NCI-H2171 (cell line): ENCODE measurements at regions not wholly inside any gene's neighbourhood (a gene's known extent, or its start where the extent isn't known, plus 50 kb on each side); places are given as distances from the start of the nearest gene placed in this dataset.

Experiments used
- DNase-seq: peaks from one replicate; lab custom pipeline; 2025; lab: John Stamatoyannopoulos, UW

DNA sequence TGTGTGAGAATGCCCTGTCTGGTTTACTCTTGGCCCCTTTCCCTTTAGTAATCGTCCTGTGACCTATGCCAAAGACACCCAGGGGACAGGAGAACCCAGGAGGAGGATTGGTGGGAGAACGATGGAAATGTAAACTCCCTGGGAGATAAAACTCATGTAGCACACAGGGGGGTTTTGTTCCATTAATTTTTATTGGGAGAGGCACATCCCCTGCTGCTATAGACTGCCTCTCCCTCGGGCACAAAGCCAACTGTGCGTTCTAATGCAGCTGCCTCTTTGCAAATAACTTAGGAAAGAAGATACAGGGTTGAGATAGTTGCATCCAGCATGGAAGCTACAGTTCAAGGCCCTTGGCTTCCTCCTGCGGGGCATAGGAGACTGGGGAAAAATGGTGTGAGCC is 489.6 kb downstream of the SLC4A3 start:
- DNase-seq: no peak

GRCh38 chr2:220120041-220120440 is 492.6 kb downstream of the SLC4A3 start:
- DNase-seq: no peak

GRCh38 chr2:220123751-220124150 is 496.3 kb downstream of the SLC4A3 start:
- no peak for DNase-seq

DNA sequence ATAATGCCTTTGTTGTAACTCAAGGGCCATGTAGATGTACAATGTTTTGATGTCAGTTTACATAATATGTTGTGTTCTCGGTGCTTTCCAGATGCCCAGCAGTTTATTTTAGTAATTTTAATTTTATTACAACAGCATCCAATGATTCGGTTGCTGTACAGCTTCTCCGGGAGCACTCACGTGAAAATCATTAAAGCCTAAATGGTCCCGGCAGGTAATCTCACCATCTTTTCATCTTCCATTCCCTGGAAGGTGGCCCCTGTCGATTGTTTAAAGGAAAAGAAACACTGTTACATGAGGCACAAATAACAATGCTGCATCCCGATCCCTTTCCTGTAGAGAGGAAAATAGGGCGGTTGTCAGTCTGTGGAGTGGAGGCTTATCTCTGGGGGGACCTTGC is 498.1 kb downstream of the SLC4A3 start:
- no peak for DNase-seq

DNA sequence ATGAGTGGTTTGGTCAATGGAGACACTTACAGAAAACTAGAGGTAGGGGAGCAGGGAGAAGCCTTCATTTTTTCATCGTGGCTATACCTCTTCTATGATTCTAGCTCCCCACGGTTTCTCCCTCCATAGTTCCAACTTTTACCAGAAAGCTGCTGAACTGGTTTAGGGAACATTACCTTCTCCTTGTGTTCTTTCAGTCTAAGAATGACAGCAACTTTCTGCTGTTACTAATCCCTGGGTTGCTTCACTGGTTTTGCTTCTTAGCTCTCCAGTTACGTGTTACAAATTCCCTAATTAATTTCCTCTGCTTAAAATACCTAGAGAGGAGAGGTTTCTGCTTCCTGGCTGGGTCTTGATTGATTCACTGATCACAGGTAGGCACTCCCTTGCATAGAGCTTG is 499.9 kb downstream of the SLC4A3 start:
- DNase-seq: no peak

- DNase-seq: no peak
Observed at GRCh38 chr2:220127876-220128275, 500.4 kb downstream of the SLC4A3 start.

DNA sequence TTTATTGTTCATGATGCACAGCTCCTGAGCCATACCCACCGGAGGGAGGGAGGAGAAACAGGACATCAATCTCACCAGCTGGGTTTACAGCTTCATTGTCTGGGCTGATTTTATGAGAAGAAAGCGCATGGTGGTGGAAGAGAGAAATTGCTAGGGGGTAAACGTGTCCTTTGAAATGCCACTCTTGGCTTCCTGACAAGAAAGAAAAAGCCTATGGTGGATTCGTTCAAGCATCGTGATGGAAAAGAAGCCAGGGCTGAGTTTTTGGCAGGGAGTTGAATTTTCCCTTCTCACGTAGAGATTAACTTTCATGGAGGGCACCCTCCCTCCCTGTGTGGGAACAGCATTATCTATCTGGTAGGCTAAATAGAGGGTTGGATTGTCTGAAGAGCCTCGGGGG is 502.0 kb downstream of the SLC4A3 start:
- no peak for DNase-seq

GRCh38 chr2:220134756-220135534 is 507.5 kb downstream of the SLC4A3 start:
- no peak for DNase-seq

- no peak for DNase-seq
Observed at GRCh38 chr2:220143336-220143735, 515.9 kb downstream of the SLC4A3 start.

DNA sequence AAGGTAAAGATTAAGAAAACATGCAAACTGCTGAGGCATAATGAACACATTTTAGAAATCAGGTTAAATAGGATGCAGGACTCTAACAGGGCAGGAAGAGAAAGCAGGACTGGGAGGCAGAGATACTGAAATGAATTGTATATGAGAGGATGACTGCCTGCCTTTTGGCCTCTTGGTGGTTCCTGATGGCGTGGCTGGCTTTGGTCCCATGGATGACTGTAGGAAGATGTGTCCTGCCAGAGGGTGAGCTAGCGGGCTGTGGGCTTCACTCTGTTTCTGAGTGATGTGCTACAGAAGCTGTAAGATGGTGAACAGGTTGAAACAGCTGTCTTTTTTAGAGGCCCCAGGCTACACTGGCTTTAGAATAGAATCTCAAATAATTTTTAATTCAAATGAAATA is 517.0 kb downstream of the SLC4A3 start:
- no peak for DNase-seq

- DNase-seq: no peak
Observed at GRCh38 chr2:220147161-220148038, 520.0 kb downstream of the SLC4A3 start.

DNA sequence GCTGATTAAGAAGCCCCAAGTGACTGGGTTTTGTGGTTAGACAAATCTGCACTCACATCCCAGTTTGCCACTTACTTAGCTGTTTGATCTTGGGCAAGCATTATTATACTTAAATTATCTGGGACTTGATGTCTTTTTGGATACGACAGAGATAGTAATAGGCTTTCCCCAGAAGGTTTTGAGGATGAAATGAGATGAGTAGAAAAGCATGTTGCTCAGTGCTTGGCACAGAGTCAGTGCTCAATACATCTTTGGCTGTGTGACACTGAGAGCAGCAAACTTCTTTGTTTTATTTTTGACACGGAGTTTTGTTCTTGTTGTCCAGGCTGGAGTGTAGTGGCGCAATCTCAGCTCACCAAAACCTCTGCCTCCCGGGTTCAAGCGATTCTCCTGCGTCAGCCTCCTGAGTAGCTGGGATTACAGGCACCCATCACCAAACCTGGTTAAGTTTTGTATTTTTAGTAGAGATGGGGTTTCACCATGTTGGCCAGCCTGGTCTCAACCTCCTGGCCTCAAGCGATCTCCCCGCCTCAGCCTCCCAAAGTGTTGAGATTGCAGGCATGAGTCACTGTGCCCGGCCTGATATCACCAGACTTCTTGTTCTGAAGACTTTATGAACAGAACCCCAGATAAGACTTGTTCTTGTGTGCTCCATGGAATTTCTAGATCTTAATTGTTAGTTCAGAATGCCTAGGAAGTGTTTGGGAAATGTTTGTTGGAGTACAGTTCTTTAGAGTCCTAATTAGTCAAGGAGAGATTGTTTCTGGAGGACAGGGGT is 521.2 kb downstream of the SLC4A3 start:
- DNase-seq: no peak

DNA sequence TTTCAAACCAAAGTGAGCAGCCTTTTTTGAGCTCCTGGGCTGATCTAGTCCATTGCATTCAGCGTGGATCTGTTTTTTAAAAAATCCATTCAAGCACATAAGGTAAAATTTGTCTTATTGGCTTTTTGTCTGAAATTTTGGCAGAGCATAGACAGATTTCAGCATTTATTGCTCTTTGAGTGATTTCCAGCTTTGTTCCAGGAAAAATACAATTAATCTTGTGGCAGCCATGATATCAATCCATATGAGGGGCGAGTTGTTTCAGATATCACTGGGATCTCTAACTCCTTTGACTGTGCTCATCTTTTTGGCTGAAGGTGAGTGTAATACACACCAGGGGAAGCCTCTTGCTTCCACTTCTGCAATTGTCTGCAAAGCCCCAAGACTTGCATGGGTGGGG is 523.9 kb downstream of the SLC4A3 start:
- no peak for DNase-seq

- DNase-seq: no peak
Observed at GRCh38 chr2:220152281-220152935, 525.0 kb downstream of the SLC4A3 start.

DNA sequence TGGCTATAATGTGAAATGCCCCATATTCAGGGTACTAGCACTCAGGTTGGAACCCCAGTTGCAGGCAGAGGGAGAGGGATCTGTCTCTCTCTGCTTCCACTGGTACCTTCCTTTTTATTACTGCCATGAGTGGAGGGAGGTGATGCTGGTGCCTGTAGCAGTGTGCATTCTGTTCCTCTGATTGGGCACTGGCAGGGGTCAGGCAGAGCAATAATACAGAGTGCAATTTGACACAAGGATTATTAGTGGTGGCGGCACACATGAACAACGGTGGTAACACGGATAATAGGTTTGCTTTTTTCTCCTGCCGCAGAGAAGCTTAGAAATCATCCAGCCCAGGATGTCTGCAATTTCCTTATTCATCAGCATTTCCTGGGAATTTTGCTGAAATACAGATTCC is 525.7 kb downstream of the SLC4A3 start:
- no peak for DNase-seq

DNA sequence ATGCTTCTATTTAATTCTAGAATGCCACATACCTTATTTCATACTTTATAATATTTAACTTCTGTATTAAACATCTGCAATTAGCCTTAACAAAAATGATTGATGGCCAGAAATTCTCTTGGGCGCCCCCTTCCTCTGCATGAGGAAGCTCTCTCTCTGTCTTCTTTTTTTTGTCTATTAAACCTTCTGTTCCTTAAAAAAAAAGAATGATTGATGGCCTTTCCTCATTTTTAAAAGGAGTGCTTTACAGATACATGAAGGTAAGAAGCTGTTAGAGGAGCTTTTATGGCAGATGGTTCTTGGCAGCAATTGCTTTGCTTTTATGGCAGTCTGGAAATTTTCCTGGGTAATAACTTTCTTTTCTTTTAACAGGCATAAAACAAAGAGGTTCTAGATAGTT is 526.9 kb downstream of the SLC4A3 start:
- peak; percentile 22 for DNase-seq

DNA sequence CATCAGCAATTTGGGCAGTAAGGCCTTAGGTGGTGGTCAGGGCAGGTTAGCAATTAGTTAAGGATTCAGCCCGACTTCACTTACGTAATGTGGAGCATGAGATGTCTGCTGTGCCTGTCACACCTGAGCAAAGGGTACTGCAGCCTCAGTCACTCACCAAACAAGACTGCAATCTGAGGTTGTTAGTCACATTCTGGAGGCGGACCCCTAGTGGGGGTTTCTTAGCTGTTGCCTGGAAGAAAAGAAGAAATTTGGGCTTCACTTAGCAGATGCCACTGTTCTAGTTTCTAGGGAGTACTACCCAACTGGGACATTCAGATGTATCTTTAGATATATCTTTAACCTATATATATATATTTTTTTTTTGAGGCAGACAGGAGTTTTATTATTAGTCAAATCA is 529.9 kb downstream of the SLC4A3 start:
- no peak for DNase-seq

DNA sequence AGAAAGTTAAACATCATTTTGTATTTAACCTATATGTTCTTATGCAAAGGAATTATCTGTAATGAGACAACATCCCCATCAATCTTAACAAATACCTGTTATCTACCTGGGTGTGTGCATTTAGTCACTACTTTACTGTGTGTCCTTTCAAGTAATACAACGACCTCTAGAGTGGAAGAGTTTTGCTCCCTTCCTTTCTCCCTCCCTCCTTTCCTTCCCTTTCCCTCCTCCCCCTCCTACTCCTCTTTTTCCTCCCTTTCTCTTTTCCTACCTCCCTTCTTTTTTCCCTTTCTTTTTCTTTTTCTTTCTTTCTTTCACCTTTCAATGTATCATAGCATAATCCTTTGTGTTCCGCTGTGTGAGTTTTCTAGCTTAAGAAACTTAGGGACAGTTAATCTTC is 532.3 kb downstream of the SLC4A3 start:
- DNase-seq: no peak

- DNase-seq: no peak
Observed at GRCh38 chr2:220162320-220162719, 534.9 kb downstream of the SLC4A3 start.

DNA sequence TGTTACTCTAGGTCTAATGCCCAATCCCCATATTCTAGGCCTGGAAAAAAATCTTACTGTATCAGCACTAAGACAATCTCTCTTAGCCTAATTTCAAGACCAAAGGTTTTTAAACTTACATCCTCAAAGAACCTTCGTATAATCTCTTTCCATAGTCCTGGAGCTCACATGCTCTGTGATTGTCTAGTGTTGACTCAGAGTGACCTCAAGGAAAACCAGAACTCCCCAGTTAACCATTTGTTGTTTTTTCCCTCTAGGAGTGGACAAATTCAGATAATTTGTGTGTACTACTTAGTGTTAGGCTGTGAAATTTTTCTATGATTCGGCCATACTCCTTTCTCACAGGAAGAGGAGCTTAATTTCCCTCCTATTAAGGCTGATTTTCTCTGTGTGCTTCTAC is 536.1 kb downstream of the SLC4A3 start:
- DNase-seq: no peak

- DNase-seq: peak; percentile 13
Observed at GRCh38 chr2:220165401-220165800, 538.0 kb downstream of the SLC4A3 start.

DNA sequence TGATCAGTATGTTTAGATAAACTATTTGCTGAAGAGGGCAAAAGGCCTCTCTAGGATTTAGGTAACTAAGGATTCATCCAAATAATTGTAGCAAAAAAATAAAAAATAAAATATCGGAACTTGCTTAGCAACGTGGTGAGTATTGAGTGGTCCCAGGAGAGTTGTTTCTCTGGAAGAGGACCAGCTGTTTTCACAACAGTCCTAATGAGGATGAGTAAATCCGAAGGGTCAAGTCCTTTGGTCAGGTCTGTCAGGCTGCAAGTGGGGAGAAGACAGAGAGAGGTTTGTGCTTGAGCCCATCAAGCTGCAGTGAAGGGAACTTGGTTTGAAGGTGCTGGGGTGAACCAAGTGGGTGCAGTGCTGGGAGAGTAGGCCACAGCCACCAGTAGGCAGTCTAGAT is 539.2 kb downstream of the SLC4A3 start:
- no peak for DNase-seq
